DMS114 treated with DMSO at 0.1 percent for 48 hours (cell line): ENCODE measurements at regions not wholly inside any gene's neighbourhood (a gene's known extent, or its start where the extent isn't known, plus 50 kb on each side); places are given as distances from the start of the nearest gene placed in this dataset.
"Not testable (repeated sequence)": the region's sequence is repeated elsewhere in the genome, so short reads cannot be mapped to it uniquely, and the experiment has no call there.

Experiments
- DNase-seq: peaks from one replicate; lab custom pipeline; 2025; ENCODE audit not compliant: unreplicated experiment; lab: John Stamatoyannopoulos, UW

DNA sequence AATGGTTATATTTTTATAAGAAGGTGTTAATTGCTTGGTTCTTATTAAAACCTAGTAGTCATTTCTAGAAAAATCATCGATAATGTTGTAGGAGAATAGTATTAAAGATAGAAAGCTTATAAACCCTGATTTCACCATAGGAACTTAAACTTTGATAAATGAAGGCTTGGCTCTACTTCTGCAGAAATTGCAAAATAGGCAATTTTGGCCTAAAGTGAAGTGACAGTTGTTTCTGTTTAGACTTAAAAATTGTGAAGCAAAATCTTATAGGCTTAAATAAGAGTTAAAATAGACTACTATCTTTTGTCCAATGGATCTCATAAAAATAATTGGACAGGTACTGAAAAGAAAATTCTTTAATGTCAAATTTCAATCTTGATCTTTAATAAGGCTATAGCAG, 321.6 kb upstream of the FZD8 start:
- DNase-seq = no peak

DNA sequence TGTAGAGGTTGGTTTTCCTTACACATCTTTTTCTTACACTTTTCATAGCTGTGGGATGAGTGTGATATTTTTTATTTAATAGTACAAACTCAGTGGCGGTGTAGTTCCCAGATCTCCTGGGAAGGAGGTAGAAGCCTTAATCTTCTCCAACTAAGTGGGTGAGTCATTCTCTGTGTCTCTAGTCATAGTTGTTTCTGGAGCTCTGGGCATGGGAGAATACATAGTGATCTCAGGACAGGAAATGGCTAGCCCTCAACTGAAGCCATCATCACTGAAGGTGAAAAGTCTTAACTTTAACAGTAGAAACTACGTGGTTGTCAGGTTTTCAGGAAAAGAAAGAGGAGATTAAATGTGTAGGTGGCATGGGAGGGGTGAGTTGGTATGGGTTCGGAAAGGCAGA, 319.4 kb upstream of the FZD8 start:
- DNase-seq = no peak

DNA sequence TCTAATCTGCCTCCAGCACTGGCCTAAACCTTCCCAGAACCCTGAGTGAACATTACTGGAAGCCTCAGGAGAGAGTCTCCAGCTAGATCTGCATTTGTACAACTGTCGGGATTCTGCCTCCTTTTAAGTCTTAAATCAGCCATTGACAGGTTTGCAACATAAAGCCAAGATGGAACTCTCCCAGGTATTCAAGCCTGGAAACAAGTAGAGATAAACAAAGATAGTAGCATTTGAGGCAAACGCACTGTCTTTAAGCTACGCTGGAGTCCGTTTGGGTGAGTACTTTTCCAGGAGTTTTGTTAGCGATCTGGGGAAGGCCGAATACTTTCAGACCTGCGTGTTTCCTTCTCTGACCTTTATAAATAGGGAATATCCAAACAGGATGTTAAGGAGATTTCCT, 317.2 kb upstream of the FZD8 start:
- DNase-seq = no peak

DNA sequence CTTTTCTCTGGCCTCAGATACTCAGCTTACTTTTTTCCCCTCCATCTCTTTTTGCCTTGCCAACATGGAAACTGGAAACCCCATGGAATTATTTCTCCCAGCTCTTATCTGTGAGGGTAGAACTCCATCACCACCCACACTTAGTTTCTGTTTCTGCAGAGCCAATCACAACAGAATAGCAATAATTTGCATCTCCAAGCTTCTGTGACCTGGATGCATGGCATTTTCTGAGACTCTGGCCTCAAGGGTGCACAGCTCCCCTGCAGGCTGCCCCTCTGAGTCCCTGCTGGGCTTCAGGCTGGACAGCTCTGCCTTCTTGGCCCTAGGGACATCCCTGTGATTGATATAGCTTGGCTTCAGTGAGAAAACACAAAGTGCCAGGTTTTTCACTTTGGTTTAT, 316.5 kb upstream of the FZD8 start:
- DNase-seq = not testable (repeated sequence)

DNA sequence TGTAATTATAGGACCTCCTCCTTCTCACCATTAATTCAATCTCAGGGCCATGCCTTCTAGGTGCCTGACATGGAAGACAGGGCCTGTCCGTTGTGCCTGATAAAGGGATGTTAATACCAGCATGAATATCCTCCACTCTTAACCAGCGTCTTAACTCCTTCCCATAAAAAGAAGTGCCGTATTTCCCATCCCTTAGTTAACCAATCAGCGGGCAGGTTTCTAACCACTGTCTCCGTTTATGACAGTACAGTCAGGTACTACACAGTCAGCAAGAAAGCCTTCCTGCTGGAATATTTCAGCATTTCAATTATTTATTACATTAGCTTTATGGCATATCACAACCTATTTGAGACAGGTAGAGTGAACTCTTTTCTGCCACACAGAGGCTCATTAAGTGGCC, 308.6 kb upstream of the FZD8 start:
- DNase-seq = no peak

DNA sequence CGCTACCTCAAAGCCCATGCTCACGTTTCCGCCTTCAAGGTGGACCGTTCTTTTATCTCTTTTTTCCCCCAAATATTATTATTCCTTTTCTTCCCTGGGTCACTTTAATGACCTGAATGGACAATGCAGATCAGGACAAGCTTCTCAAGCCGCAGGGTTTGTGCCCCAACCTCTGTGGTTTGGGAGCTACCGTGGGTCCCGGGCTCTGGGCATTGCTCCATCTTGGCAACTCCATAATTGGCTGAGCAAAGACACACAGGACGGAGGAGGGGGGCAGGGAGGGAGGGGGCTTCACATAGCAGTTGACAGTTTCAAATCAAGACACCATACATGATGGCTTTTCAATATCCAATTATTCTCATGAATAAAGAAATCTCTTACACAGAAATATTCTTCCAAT, 308.1 kb upstream of the FZD8 start:
- DNase-seq = no peak

DNA sequence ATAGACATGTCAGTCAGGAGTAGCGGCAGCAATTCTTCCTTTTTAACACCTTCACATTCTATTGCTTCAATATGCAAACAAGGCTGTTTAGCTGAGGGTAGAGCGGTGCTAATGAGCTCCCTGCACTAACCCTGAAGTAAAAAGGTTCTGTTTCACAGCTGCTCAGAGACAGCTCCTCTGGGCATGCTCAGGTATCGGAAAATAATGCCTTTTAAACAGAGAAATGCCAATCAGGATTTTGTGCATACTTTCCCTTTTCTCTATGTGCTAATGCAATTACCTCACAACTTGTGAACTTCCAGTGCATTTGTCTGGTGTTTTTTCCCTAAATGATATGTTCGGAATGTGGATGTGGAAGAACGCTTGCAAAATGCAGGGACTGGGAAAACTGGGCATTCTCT, 307.7 kb upstream of the FZD8 start:
- no peak for DNase-seq

DNA sequence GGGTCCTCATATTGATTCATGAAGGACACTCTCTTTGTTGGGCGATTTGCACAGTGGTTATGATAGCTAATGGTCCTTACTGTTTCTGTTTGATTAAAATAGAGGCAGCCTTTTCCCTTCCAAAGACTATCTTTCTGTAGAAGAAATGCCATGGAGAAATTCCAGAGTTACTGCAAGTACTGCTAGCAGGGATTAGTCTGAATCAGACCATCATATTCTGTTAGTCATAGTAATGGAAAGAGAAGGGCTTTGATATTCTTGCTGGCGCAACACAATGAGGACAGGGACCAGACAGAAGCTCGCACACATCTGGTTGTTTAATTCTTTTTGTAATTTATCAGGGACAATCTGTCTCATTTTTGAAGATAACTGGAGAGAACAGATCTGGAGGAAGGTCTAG, 304.5 kb upstream of the FZD8 start:
- DNase-seq = no peak

DNA sequence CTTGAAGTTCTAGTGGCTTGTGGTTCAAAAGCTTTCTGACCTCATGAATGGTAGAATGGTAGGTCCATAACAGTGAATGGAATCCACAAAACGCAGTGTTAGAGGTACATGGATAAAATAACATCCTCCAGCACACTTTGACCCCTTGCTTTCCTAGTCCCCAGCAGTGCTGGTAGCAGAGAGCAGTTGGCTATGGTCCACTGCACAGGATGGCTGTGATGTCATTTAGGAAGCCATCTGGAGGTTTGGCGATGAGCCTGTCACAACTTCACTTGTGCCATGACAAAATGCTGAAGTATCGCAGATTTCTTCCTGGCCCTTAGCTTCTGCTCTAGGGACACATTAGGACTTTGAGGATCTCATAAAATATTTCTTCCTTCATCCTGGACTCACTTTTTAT, 300.0 kb upstream of the FZD8 start:
- DNase-seq = no peak

DNA sequence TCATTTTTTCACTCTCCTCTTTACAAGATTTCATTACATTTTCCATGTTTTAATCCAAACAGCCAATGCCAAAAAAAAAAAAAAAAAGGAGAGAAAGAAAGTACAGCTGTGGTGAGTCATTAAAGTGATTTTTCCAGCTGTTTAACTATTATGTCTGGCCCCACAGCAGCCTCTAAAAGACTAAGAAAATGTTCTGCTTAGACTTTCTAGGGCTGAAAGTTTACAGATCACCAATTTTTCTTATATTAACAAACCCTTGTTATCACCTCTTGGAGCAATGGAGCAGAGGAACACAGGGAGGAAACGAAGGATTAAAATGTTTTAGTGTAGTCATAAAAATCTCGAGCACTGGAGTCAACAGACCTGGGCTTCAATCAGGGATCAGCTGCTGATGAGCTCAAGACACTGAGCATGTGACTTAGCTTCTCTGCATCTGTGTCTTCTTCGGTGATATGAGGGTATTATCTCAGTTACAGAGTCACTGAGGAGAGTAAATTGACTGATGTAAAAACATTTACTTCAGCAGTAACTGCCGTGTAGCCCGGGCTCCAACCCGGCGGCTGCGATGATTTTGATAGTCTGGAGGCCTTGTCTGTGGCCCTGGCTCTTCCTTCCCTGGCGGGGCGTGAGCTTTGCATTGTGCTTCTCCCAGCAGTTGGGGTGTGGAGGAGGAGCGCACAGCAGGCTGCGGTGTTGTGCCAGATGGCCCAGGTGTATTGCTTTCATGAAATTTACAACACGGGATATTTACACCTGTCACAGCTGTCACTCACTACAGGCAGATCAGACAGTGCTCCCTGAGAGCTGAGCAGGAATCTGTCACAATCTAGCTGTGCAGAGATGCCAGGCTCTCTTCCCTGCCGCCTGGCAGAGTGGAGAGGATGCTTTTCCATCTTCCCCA, 298.3 kb upstream of the FZD8 start:
- no peak for DNase-seq

DNA sequence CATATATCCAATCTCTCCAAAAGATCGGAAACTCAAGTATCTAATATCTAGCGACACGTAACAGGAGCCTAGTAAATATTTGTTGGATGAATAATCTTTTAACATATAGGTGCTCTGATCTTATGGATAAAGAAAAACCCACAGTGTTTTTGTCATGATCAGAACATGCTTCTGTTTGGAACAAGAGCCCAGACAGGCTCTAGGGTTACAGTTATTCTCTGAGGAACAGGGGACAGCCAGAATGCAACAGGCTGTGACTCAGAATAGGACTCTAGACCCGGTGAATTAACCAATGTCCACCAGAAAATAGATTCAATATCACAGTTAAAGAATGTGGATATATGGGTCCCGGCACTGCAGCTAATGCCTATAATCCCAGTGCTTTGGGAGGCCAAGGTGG, 296.1 kb upstream of the FZD8 start:
- no peak for DNase-seq

DNA sequence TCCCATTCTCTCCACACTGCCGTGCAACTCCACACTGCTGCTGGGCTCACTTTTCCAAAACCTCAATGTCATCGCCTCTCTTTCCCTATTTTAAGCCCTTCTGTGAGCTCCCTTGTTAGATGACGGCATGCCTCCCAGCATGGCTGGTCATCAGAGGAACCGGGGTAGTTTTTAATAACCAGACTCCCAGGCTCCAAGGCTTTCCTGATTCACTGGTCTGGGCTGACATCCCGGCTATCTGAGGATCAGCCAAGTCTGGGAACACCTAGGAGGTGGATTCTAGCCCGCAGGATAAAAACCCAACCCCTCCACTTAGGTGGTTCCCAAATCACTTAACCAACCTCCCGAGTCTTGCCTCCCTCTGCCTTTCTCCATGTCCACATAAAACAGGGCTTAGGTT, 295.4 kb upstream of the FZD8 start:
- no peak for DNase-seq

DNA sequence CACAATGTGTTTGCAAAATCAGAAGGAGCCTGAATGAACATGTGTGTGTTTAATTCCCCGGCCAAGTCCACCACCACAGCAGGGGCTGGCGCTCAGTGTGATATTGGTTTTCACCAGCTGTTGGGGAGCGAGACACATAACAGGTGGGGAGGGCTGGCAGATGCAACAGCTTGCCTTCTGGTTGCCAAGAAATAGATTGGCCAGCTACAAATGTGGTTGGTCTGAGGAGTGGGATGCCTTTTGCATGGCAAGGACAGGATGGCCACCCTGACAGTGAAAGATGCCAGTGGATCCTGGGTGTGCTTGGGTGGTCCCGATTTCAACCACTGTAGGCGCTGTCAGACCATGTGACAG, 292.5 kb upstream of the FZD8 start:
- no peak for DNase-seq

DNA sequence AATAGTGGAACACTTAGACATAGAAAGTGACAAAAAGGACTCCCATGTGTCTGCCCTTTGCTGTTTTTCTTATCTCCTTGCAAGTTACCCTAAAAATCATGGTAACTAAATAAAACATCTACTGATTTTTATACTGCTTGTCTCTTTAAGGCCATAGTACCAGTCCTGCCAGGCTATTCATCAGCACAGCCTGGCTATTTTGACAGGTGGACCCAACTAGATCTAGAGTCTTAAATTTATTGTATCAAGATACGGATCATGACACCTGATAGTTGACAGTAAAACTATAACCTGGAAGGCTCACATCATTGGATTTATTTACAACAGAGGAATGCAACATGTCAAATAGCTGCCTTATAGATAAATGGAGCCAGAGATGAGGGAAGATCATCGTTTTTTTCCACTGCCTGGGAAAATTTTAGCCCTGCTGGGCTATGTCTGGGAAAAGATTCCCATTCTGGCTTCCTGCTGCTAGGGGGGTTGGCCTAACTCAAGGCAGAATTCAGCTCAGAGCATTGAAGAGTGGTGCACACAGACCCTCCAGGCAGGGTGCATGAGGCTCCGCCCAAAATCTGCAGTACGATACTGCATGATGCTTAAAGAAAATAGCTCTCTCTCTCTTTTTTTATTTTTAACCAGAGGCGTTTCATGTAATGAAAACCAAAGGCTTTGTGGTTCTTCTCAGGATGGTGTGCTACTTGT, 292.0 kb upstream of the FZD8 start:
- DNase-seq = no peak

DNA sequence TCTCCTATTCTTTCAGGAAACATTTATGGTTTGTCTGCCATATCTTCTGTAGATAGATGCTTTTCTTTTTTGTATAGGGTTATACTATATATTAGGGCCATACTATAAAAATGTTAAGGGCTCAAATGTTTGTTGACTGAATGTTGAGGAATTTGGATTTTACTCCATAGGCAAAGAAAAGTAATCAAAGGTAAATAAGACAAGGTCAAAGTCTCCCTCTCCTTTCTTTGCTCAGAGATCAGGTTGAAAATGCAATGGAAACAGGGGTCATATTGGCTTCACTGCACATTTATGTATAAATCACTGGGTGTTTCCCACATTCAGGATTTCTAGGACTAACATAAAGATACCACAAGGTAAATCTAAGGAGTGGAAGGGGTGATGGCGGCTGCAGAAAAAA, 291.4 kb upstream of the FZD8 start:
- no peak for DNase-seq

DNA sequence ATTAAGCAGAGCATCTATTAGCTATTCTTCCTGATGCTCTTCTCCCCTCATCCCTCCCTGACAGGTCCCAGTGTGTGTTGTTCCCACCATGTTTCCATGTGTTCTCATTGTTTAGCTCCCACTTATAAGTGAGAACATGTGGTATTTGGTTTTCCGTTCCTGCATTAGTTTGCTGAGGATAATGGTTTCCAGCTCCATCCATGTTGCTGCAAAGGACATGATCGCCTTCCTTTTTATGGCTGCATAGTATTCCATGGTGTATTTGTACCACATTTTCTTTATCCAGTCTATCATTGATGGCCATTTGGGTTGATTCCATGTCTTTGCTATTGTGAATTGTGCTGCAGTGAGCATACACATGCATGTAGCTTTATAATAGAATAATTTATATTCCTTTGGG, 287.9 kb upstream of the FZD8 start:
- not testable (repeated sequence) for DNase-seq

DNA sequence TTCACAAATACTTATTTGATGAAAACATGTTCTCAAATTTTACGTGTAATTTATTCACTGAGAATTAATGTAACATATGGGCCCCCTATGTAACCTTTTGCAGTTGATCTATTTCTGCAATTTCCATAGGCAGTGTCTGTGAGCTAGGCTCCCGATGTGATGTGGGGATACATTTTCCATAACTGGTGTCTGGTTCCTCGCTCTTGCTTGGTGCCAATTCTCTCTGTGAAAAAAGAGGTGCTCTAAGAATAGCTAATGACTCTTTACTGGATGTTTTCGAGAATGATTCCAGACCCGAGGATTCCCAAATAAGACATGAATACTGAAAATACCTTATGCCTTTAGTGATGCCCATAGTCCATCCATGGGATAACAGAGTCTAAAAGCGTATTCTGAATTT, 286.7 kb upstream of the FZD8 start:
- DNase-seq = no peak

DNA sequence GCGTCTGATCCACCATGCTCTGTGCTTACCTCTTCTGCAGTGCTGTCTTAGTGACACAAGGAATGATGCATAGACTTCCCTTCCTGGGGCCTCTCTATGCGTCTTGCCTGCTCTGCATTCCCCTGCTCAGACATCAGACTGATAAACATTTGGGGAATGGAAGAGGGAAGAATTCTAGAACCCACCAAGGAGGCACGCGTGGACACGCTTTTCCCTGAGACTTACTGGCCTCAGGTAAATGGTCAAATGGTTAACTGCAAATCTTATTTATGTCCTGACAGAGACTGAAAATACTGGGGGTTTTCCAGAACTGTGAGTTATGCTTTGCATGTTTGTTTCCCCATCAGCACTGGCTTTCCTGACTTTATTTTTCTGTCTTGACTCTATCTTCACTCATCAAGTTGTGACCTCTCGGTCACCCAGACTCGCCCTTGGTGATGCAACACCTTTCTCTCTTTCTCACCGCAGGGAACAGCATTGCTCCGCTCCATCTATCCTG, 285.9 kb upstream of the FZD8 start:
- DNase-seq = no peak

DNA sequence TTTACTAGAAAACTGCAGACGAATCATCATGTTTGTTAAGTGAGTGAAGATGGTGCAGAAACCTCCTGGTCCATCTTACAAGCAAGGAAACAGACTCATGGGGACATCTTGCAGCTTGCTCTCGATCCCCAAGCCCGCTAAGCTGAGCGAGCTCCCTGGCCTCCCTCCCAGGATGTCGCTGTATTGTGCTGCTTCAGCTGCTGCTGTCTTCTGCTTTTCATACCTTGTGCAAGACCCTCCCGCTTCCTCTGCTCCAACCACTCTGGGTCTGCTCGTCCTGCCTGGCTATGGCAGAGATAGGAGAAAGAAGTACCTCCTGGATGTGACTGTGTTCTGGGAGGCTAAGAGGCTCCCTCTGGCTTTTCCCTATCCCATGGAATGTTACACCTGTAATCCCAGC, 285.2 kb upstream of the FZD8 start:
- no peak for DNase-seq

DNA sequence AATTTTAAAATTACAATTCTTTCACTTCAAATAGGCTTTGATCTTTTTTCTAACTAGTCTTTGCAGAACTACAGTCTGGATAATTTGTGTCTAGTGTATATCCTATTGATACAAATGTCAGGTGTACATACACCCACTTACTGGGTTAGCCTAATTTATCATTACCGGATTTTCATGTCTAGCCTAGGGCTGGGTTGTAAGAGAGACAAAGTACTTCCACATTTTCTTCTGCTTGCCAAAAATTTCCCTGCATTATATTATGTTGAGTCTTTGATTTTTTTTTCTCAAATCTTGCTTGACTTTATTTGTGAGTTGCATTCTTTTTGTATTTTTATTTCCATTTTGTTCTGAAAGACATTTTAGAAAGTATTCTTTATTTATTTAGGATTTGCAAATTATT, 284.8 kb upstream of the FZD8 start:
- no peak for DNase-seq

DNA sequence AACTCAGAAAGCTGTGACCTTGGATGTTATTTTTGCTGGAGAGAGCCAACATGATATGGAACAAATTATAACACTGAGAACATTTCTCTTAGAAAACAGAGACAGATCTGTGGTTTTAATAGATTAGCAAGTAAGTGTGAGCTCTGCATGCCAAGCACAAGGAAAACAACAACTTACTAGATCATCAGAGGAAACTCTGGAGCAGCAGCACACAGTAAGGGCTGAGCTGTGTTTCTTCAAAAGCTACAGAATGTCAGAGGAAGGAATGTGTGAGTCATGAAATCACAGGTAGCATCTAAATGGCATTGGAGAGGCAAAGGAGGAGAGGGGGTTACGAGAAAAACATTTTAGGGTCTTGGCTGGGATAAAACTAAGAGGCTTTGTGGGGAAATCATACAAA, 283.4 kb upstream of the FZD8 start:
- no peak for DNase-seq

DNA sequence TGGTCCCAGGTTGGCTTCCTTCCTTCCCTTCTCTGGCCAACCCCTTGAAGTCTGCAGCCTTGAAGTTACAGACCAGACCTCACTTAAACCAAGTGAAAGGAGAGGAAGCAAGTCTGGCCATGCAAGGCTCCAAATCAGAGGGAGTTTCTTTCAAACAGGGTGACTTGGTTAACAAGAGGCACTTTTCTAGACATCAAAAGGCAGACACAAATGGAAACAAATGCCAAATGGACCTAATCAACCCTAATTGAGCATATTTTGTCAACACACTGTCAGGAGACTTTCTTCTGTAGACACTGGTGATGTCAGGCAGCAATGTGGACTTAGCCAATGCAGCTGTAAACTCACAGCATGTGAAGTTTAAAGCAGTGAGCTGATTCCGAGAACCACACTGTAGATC, 282.7 kb upstream of the FZD8 start:
- no peak for DNase-seq
